IMR-90 (cell line): ENCODE measurements at regions not wholly inside any gene's neighbourhood (a gene's known extent, or its start where the extent isn't known, plus 50 kb on each side); places are given as distances from the start of the nearest gene placed in this dataset.

ENCODE experiments used
- ATAC-seq: fragments of 200-7000 bp; cut with Tn5 transposase; 2 replicates; pipeline ENCODE4 v1.9.1; 2020; ENCODE audit warnings: low read depth, mild to moderate bottlenecking, moderate library complexity
- BruUV-seq: library from RNA; stranded (reverse); fragments of 400-500 nt; replicated peaks from 2 replicates; lab custom pipeline; 2021; lab: Mats Ljungman, UMichigan
- CTCF ChIA-PET: fragments of 300-600 bp; formaldehyde crosslinking; extraction: SDS; loops from one replicate; lab custom pipeline; 2021; ENCODE audit warnings: antibody characterized with exemption; lab: Yijun Ruan, JAX
- POLR2A ChIA-PET: fragments of 300-600 bp; sonication (Branson Sonifier 250); formaldehyde crosslinking; loops from one replicate; lab custom pipeline; 2022; ENCODE audit warnings: antibody characterized with exemption; ENCODE audit not compliant: unreplicated experiment; lab: Charles Lee
- DNase-seq: peaks from one replicate; pipeline ENCODE4 v3.0.0; 2013
- H2AFZ ChIP-seq: replicated peaks from 2 replicates; pipeline ENCODE3; 2013; ENCODE audit warnings: low read length, mild to moderate bottlenecking; ENCODE audit not compliant: poor library complexity
- H2AK5ac ChIP-seq: 2 replicates; pipeline ENCODE4 v1.6.1; 2013; ENCODE audit warnings: low read depth, low read length, inconsistent platforms
- H2AK9ac ChIP-seq: replicated peaks from 2 replicates; pipeline ENCODE3; 2013; ENCODE audit warnings: mild to moderate bottlenecking, low read depth, low read length, moderate library complexity; ENCODE audit not compliant: poor library complexity
- H2BK120ac ChIP-seq: 2 replicates; pipeline ENCODE4 v1.6.1; 2013; ENCODE audit warnings: low read depth, low read length, inconsistent platforms
- H2BK15ac ChIP-seq: 3 replicates; pipeline ENCODE4 v1.6.1; 2013; ENCODE audit warnings: low read depth, low read length, inconsistent platforms
- H2BK20ac ChIP-seq: 2 replicates; pipeline ENCODE4 v1.6.1; 2013; ENCODE audit warnings: low read depth, mild to moderate bottlenecking, inconsistent platforms, low read length, moderate library complexity
- H2BK5ac ChIP-seq: 2 replicates; pipeline ENCODE4 v1.6.1; 2013; ENCODE audit warnings: mild to moderate bottlenecking, low read depth, low read length, inconsistent platforms; ENCODE audit not compliant: poor library complexity, severe bottlenecking
- H3K14ac ChIP-seq: replicated peaks from 2 replicates; pipeline ENCODE4 v1.6.1; 2013; ENCODE audit warnings: low read depth, low read length, inconsistent platforms
- H3K18ac ChIP-seq: 2 replicates; pipeline ENCODE4 v1.6.1; 2013; ENCODE audit warnings: low read depth, low read length, control low read depth
- H3K23ac ChIP-seq: 2 replicates; pipeline ENCODE4 v1.6.1; 2013; ENCODE audit warnings: low read depth, low read length, inconsistent platforms
- H3K27ac ChIP-seq: 2 replicates; pipeline ENCODE4 v1.5.1; 2013; ENCODE audit warnings: mild to moderate bottlenecking, control low read depth, low read length; ENCODE audit not compliant: insufficient read depth
- H3K27me3 ChIP-seq: 2 replicates; pipeline ENCODE4 v1.6.1; 2013; ENCODE audit warnings: low read length; ENCODE audit not compliant: control insufficient read depth, insufficient read depth
- H3K36me3 ChIP-seq: 2 replicates; pipeline ENCODE4 v1.6.1; 2013; ENCODE audit warnings: low read length, mixed read lengths; ENCODE audit not compliant: control insufficient read depth, insufficient read depth
- H3K4ac ChIP-seq: 2 replicates; pipeline ENCODE4 v1.6.1; 2013; ENCODE audit warnings: low read depth, low read length, inconsistent platforms
- H3K4me1 ChIP-seq: 2 replicates; pipeline ENCODE4 v1.6.1; 2013; ENCODE audit warnings: low read length, mixed read lengths; ENCODE audit not compliant: control insufficient read depth, insufficient read depth
- H3K4me2 ChIP-seq: 2 replicates; pipeline ENCODE4 v1.6.1; 2013; ENCODE audit warnings: low read depth, mild to moderate bottlenecking, control low read depth, low read length, moderate library complexity
- H3K4me3 ChIP-seq: 2 replicates; pipeline ENCODE4 v1.5.1; 2013; ENCODE audit warnings: low read depth, mild to moderate bottlenecking, control low read depth, low read length, moderate library complexity; ENCODE audit not compliant: insufficient read depth
- H3K56ac ChIP-seq: 2 replicates; pipeline ENCODE4 v1.6.1; 2013; ENCODE audit warnings: low read length, inconsistent platforms; ENCODE audit not compliant: insufficient read depth; ENCODE audit errors: extremely low read depth
- H3K79me1 ChIP-seq, 2 experiments: 2 replicates each; pipeline ENCODE4 v1.6.1; 2013; ENCODE audit warnings: low read length in 2 of 2, inconsistent platforms in 1 of 2, low read depth in 1 of 2
- H3K9ac ChIP-seq: 2 replicates; pipeline ENCODE4 v1.6.1; 2013; ENCODE audit warnings: low read depth, low read length, control low read depth
- H3K9me1 ChIP-seq: 2 replicates; pipeline ENCODE4 v1.6.1; 2013; ENCODE audit warnings: low read length, inconsistent platforms; ENCODE audit not compliant: insufficient read depth
- H3K9me3 ChIP-seq: 2 replicates; pipeline ENCODE4 v1.6.1; 2013; ENCODE audit warnings: low read length; ENCODE audit not compliant: control insufficient read depth, insufficient read depth
- H4K20me1 ChIP-seq: 2 replicates; pipeline ENCODE4 v1.6.1; 2013; ENCODE audit warnings: low read length, inconsistent platforms; ENCODE audit not compliant: insufficient read depth
- H4K5ac ChIP-seq: 2 replicates; pipeline ENCODE4 v1.6.1; 2013; ENCODE audit warnings: mild to moderate bottlenecking, low read depth, low read length, control low read depth
- H4K8ac ChIP-seq, 2 experiments: 2 replicates each; pipeline ENCODE4 v1.6.1; 2013; ENCODE audit warnings: low read depth in 2 of 2, low read length in 2 of 2, control low read depth in 1 of 2, inconsistent platforms in 1 of 2
- H4K91ac ChIP-seq: 2 replicates; pipeline ENCODE4 v1.6.1; 2013; ENCODE audit warnings: low read depth, low read length, inconsistent platforms; ENCODE audit not compliant: insufficient read depth
- BHLHE40 ChIP-seq: fragments of 150-350 bp; IDR thresholded peaks from 2 replicates; pipeline ENCODE4 v1.6.1; 2016; ENCODE audit warnings: mild to moderate bottlenecking, low read depth, low read length
- CEBPB ChIP-seq: IDR thresholded peaks from 2 replicates; pipeline ENCODE4 v1.6.1; 2012; ENCODE audit warnings: low read depth, low read length, improper control_type of control experiment
- CHD1 ChIP-seq: IDR thresholded peaks from 2 replicates; pipeline ENCODE4 v1.6.1; 2012; ENCODE audit warnings: low read depth, low read length, improper control_type of control experiment
- FOS ChIP-seq: fragments of 150-350 bp; IDR thresholded peaks from 2 replicates; pipeline ENCODE4 v1.6.1; 2016; ENCODE audit warnings: low read depth, low read length
- MAFK ChIP-seq: IDR thresholded peaks from 2 replicates; pipeline ENCODE4 v1.6.1; 2012; ENCODE audit warnings: low read depth, low read length, improper control_type of control experiment
- MAZ ChIP-seq: IDR thresholded peaks from 2 replicates; pipeline ENCODE4 v1.6.1; 2012; ENCODE audit warnings: low read depth, mild to moderate bottlenecking, low read length, improper control_type of control experiment, moderate library complexity, borderline replicate concordance
- MXI1 ChIP-seq: IDR thresholded peaks from 2 replicates; pipeline ENCODE4 v1.6.1; 2012; ENCODE audit warnings: low read depth, mild to moderate bottlenecking, low read length, moderate library complexity, borderline replicate concordance
- NFE2L2 ChIP-seq: fragments of 150-350 bp; IDR thresholded peaks from 2 replicates; pipeline ENCODE4 v1.6.1; 2016; ENCODE audit warnings: low read depth, mild to moderate bottlenecking, low read length
- POLR2A ChIP-seq: IDR thresholded peaks from 2 replicates; pipeline ENCODE4 v1.6.1; 2012; ENCODE audit warnings: mild to moderate bottlenecking, low read depth, low read length
- RCOR1 ChIP-seq: IDR thresholded peaks from 2 replicates; pipeline ENCODE4 v1.6.1; 2012; ENCODE audit warnings: mild to moderate bottlenecking, low read length, improper control_type of control experiment; ENCODE audit not compliant: insufficient replicate concordance
- RFX5 ChIP-seq: IDR thresholded peaks from 2 replicates; pipeline ENCODE4 v1.8.0; 2012; ENCODE audit warnings: low read depth, mild to moderate bottlenecking, low read length, moderate library complexity
- SMC3 ChIP-seq: fragments of 150-350 bp; IDR thresholded peaks from 2 replicates; pipeline ENCODE4 v1.6.1; 2016; ENCODE audit warnings: low read depth, mild to moderate bottlenecking, antibody characterized with exemption, low read length, moderate library complexity
- WGBS, 2 experiments: methylation state at CpG; one replicate each; pipeline versions ENCODE4 v1.1.5 to v1.1.7; 2013; ENCODE audit warnings: missing lambda C conversion rate in 2 of 2; ENCODE audit not compliant: insufficient read length in 1 of 2; ENCODE audit errors: extremely low coverage in 2 of 2; 5-methylcytosine and 5-hydroxymethylcytosine counted together
- dilution Hi-C: fragments of 300-500 bp; cut with HindIII; formaldehyde crosslinking; loops from one replicate; pipeline ENCODE4 v1.14.3; 2018; ENCODE audit warnings: low sequenced_read_pairs; ENCODE audit not compliant: unreplicated experiment
- in situ Hi-C: fragments of 300-500 bp; cut with MboI; formaldehyde crosslinking; loops from 3 replicates; pipeline ENCODE4 v1.14.3; 2019; ENCODE audit warnings: low sequenced_read_pairs, inconsistent platforms, mixed read lengths
- intact Hi-C: fragments of 100-400 bp; cut with micrococcal nuclease; formaldehyde crosslinking; loops from 2 replicates; pipeline ENCODE4 v1.10.0; 2022
- TF ChIP-seq, protein P1 (sequence below): conservative IDR thresholded peaks from 2 replicates; pipeline ENCODE4 v1.5.1; 2012; ENCODE audit warnings: mild to moderate bottlenecking, low read depth, low read length, improper control_type of control experiment
- TF ChIP-seq, protein P2 (sequence below): fragments of 150-350 bp; IDR thresholded peaks from 2 replicates; pipeline ENCODE4 v1.6.1; 2016; ENCODE audit warnings: low read depth, mild to moderate bottlenecking, low read length, moderate library complexity, borderline replicate concordance

DNA sequence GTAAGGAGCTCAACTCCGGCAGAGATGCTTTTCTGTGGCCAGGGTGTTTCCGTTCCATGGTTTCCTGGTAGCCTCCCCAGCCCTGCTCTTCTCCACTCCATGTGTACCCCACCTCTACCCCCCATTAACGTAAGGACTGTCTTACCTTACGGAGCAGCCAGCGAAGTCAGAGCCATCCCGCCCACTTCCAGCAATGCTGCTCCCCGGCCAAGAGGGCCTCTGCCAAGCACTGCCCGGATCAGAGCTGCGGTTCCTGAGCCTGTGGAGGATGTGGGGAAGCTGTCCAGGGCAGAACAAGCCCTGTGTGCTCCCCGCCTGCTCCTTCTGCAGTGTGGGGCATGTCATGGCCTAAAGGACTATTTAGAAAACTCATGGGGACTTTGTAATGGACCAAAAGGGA, 261.2 kb downstream of the GADD45G start:
- ChIA-PET POLR2A (no interaction called here), CTCF (no interaction called here)
- no peak overlapping the region for H3K14ac ChIP-seq
- intact Hi-C loops, result no loop called here
- H2BK5ac ChIP-seq, result no peak overlapping the region
- no peak overlapping the region for H3K27ac ChIP-seq
- no peaks in the 10 kb centered on the region for H3K36me3 ChIP-seq
- H3K23ac ChIP-seq, result no peak overlapping the region
- H3K9me1 ChIP-seq, result no peaks in the 10 kb centered on the region
- WGBS, 2 experiments, result 91% methylated on average over 4 of the region's 10 CpGs; no CpG with 5 or more reads in 1 of the 2 experiments
- H2AFZ ChIP-seq, result peak overlapping the region; percentile 32
- H3K4me3 ChIP-seq, result no peak overlapping the region
- H3K4ac ChIP-seq, result no peak overlapping the region
- H3K4me2 ChIP-seq, result no peak overlapping the region
- no peak overlapping the region for H4K5ac ChIP-seq
- no peaks in the 10 kb centered on the region for H3K9me3 ChIP-seq
- no peaks in the 10 kb centered on the region; the same call in 1 of the 2 replicates for H3K27me3 ChIP-seq
- dilution Hi-C loops, result no loop called here
- no peaks in the 10 kb centered on the region for H3K4me1 ChIP-seq
- no peak for DNase-seq
- no peak overlapping the region for H2BK120ac ChIP-seq
- no peak overlapping the region for H2BK20ac ChIP-seq
- no peak overlapping the region for H4K8ac ChIP-seq
- no peak overlapping the region for H3K56ac ChIP-seq
- in situ Hi-C loops, result no loop called here
- ATAC-seq, result no peak
- no peak overlapping the region for H2BK15ac ChIP-seq
- TF ChIP-seq RCOR1, result no peak
- no peak for TF ChIP-seq NFE2L2
- TF ChIP-seq CHD1, result no peak
- TF ChIP-seq FOS, result no peak
- TF ChIP-seq, protein P1, sequence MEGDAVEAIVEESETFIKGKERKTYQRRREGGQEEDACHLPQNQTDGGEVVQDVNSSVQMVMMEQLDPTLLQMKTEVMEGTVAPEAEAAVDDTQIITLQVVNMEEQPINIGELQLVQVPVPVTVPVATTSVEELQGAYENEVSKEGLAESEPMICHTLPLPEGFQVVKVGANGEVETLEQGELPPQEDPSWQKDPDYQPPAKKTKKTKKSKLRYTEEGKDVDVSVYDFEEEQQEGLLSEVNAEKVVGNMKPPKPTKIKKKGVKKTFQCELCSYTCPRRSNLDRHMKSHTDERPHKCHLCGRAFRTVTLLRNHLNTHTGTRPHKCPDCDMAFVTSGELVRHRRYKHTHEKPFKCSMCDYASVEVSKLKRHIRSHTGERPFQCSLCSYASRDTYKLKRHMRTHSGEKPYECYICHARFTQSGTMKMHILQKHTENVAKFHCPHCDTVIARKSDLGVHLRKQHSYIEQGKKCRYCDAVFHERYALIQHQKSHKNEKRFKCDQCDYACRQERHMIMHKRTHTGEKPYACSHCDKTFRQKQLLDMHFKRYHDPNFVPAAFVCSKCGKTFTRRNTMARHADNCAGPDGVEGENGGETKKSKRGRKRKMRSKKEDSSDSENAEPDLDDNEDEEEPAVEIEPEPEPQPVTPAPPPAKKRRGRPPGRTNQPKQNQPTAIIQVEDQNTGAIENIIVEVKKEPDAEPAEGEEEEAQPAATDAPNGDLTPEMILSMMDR, result no peak
- no peak for TF ChIP-seq SMC3
- TF ChIP-seq MXI1, result no peak
- TF ChIP-seq, protein P2, sequence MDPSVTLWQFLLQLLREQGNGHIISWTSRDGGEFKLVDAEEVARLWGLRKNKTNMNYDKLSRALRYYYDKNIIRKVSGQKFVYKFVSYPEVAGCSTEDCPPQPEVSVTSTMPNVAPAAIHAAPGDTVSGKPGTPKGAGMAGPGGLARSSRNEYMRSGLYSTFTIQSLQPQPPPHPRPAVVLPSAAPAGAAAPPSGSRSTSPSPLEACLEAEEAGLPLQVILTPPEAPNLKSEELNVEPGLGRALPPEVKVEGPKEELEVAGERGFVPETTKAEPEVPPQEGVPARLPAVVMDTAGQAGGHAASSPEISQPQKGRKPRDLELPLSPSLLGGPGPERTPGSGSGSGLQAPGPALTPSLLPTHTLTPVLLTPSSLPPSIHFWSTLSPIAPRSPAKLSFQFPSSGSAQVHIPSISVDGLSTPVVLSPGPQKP, result no peak
- no peak for TF ChIP-seq MAZ
- no peak for TF ChIP-seq BHLHE40
- no peak for TF ChIP-seq RFX5
- no peak for TF ChIP-seq CEBPB
- TF ChIP-seq POLR2A, result no peak
- TF ChIP-seq MAFK, result no peak
- H3K79me1 ChIP-seq, result no peaks in the 10 kb centered on the region
- no peak overlapping the region for H4K91ac ChIP-seq
- H3K18ac ChIP-seq, result no peak overlapping the region
- BruUV-seq, result no TSS peak
- no peak overlapping the region for H2AK5ac ChIP-seq
- no peaks in the 10 kb centered on the region for H4K20me1 ChIP-seq
- H2AK9ac ChIP-seq, result no peak overlapping the region
- H3K9ac ChIP-seq, result no peak overlapping the region
